Right ventricle myocardium superior (tissue), 1 donor: ENCODE measurements at regions not wholly inside any gene's neighbourhood (a gene's known extent, or its start where the extent isn't known, plus 50 kb on each side); places are given as distances from the start of the nearest gene placed in this dataset.
A peak's percentile ranks its signal among the peaks of the same experiment; 100 is the strongest.
"Not testable (repeated sequence)": the region's sequence is repeated elsewhere in the genome, so short reads cannot be mapped to it uniquely, and the experiment has no call there.

ENCODE experiments used
- ATAC-seq: fragments of 200-7000 bp; cut with Tn5 transposase; one replicate; pipeline ENCODE4 v1.9.1; 2020; ENCODE audit warnings: mild to moderate bottlenecking; ENCODE audit not compliant: poor library complexity
- DNase-seq: peaks from one replicate; pipeline ENCODE4 v3.0.0-alpha.2; 2020
- intact Hi-C: fragments of 100-400 bp; cut with DNase I; formaldehyde crosslinking; loops from one replicate; pipeline ENCODE4 v1.11.2; 2022
- donor health status: DM: no; HTN: yes; CAD: no; lungs with severe emphysema.

- no peak for ATAC-seq
- intact Hi-C loops: no loop called here
- no peak for DNase-seq
These were observed 50.8 kb upstream of the BEND6 start for GRCh38 chr6:56904068-56904467.

- peak; percentile 36 for ATAC-seq
These were observed 52.1 kb upstream of the BEND6 start for GRCh38 chr6:56902641-56903464.

GRCh38 chr6:56900784-56901183, 54.1 kb upstream of the BEND6 start:
- ATAC-seq: no peak
- intact Hi-C loops: loop anchor here (2.0 kb wide), 1 partner anchor 416 kb away; the partner anchor contains the start of gene PRIM2
- no peak for DNase-seq

More at GRCh38 chr6:56902641-56903464, 52.1 kb upstream of the BEND6 start:
- no peak for DNase-seq
- intact Hi-C loops: no loop called here

GRCh38 chr6:56899753-56900152, 55.2 kb upstream of the BEND6 start:
- DNase-seq: no peak
- intact Hi-C loops: loop anchor here (2.0 kb wide), 1 partner anchor 417 kb away; the partner anchor contains the start of gene PRIM2
- ATAC-seq: no peak

GRCh38 chr6:56899311-56899710, 55.6 kb upstream of the BEND6 start:
- ATAC-seq (no peak), DNase-seq (no peak)
- intact Hi-C loops: no loop called here

GRCh38 chr6:56897789-56898529, 56.9 kb upstream of the BEND6 start:
- intact Hi-C loops: no loop called here
- ATAC-seq: no peak
- no peak for DNase-seq

- intact Hi-C loops: no loop called here
- DNase-seq (no peak), ATAC-seq (no peak)
These were observed 63.2 kb upstream of the BEND6 start for GRCh38 chr6:56891754-56892153.

GRCh38 chr6:56890683-56891429, 64.1 kb upstream of the BEND6 start:
- DNase-seq (no peak), ATAC-seq (no peak)
- intact Hi-C loops: no loop called here

GRCh38 chr6:56890066-56890465, 64.8 kb upstream of the BEND6 start:
- no peak for ATAC-seq
- DNase-seq: no peak
- intact Hi-C loops: no loop called here

- intact Hi-C loops: no loop called here
- DNase-seq: no peak
- ATAC-seq: no peak
These were observed 65.4 kb upstream of the BEND6 start for GRCh38 chr6:56889492-56889891.

- no peak for DNase-seq
- ATAC-seq: no peak
- intact Hi-C loops: no loop called here
These were observed 66.2 kb upstream of the BEND6 start for GRCh38 chr6:56888687-56889086.

- DNase-seq: no peak
- no peak for ATAC-seq
- intact Hi-C loops: no loop called here
These were observed 67.8 kb upstream of the BEND6 start for GRCh38 chr6:56887086-56887485.

- intact Hi-C loops: no loop called here
These were observed 77.0 kb upstream of the BEND6 start for GRCh38 chr6:56877922-56878321.

GRCh38 chr6:56875961-56876360, 78.9 kb upstream of the BEND6 start:
- DNase-seq (no peak), ATAC-seq (no peak)
- intact Hi-C loops: no loop called here

More at GRCh38 chr6:56877922-56878321, 77.0 kb upstream of the BEND6 start:
- DNase-seq (no peak), ATAC-seq (no peak)

- no peak for ATAC-seq
- intact Hi-C loops: no loop called here
- DNase-seq: no peak
These were observed 79.4 kb upstream of the BEND6 start for GRCh38 chr6:56875523-56875922.

- intact Hi-C loops: no loop called here
- DNase-seq (no peak), ATAC-seq (no peak)
These were observed 80.6 kb upstream of the BEND6 start for GRCh38 chr6:56874328-56874727.

GRCh38 chr6:56870053-56870452, 84.9 kb upstream of the BEND6 start:
- ATAC-seq, intact Hi-C loops, DNase-seq: not testable (repeated sequence)

GRCh38 chr6:56869346-56869745, 85.6 kb upstream of the BEND6 start:
- ATAC-seq (no peak), DNase-seq (no peak)
- intact Hi-C loops: no loop called here

- ATAC-seq (no peak), DNase-seq (no peak)
- intact Hi-C loops: no loop called here
These were observed 86.2 kb upstream of the BEND6 start for GRCh38 chr6:56868687-56869086.
